HEK293 (cell line): ENCODE measurements at regions not wholly inside any gene's neighbourhood (a gene's known extent, or its start where the extent isn't known, plus 50 kb on each side); places are given as distances from the start of the nearest gene placed in this dataset.

Experiments used
- CTCF ChIA-PET: fragments of 350-600 bp; formaldehyde crosslinking; extraction: SDS; loops from one replicate; lab custom pipeline; 2021; ENCODE audit warnings: antibody characterized with exemption; lab: Yijun Ruan, JAX
- POLR2A ChIA-PET: fragments of 300-600 bp; formaldehyde crosslinking; extraction: SDS; loops from one replicate; lab custom pipeline; 2020; ENCODE audit warnings: antibody characterized with exemption, inconsistent platforms; lab: Yijun Ruan, JAX
- H3K27ac ChIP-seq: fragments of 200-500 bp; sonication (Bioruptor generic); 2 replicates; pipeline ENCODE4 v1.5.1; 2014; ENCODE audit warnings: low read depth, low read length, control low read depth, inconsistent platforms; ENCODE audit errors: extremely low read depth
- H3K36me3 ChIP-seq, 2 experiments: fragments of 200-500 bp in 1 of 2; sonication (Bioruptor generic) in 1 of 2; 1 replicate in 1 of 2; 2 replicates in 1 of 2; pipeline ENCODE4 v1.5.1; 2014 to 2017; ENCODE audit warnings: inconsistent platforms in 2 of 2, low read length in 2 of 2; ENCODE audit not compliant: control insufficient read depth in 2 of 2, insufficient read depth in 1 of 2
- H3K4me1 ChIP-seq: fragments of 200-500 bp; sonication (Bioruptor generic); 2 replicates; pipeline ENCODE4 v1.5.1; 2014; ENCODE audit warnings: mild to moderate bottlenecking, low read length, inconsistent platforms; ENCODE audit not compliant: control insufficient read depth, insufficient read depth
- H3K4me3 ChIP-seq: 2 replicates; pipeline ENCODE4 v1.5.1; 2011; ENCODE audit warnings: low read depth, mild to moderate bottlenecking, control low read depth, low read length, moderate library complexity
- H3K9me3 ChIP-seq: fragments of 200-500 bp; sonication (Bioruptor generic); 2 replicates; pipeline ENCODE4 v1.5.1; 2014; ENCODE audit warnings: low read depth, low read length, inconsistent platforms; ENCODE audit not compliant: control insufficient read depth, insufficient read depth
- KLF9 ChIP-seq: fragments of 450-650 bp; formaldehyde crosslinking; IDR thresholded peaks from 2 replicates; pipeline ENCODE4 v1.5.1; 2016; ENCODE audit warnings: missing biosample characterization, missing genetic modification characterization, low read depth
- SCRT1 ChIP-seq: fragments of 450-650 bp; formaldehyde crosslinking; IDR thresholded peaks from 2 replicates; pipeline ENCODE4 v1.5.1; 2016; ENCODE audit warnings: missing biosample characterization, missing genetic modification characterization, borderline replicate concordance
- SP2 ChIP-seq: fragments of 450-650 bp; formaldehyde crosslinking; IDR thresholded peaks from 2 replicates; pipeline ENCODE4 v1.5.1; 2016; ENCODE audit warnings: missing biosample characterization, missing genetic modification characterization
- ZNF2 ChIP-seq: fragments of 450-650 bp; formaldehyde crosslinking; IDR thresholded peaks from 2 replicates; pipeline ENCODE4 v1.5.1; 2016; ENCODE audit warnings: missing biosample characterization, missing genetic modification characterization
- ZNF266 ChIP-seq: fragments of 450-650 bp; formaldehyde crosslinking; IDR thresholded peaks from 2 replicates; pipeline ENCODE4 v1.5.1; 2016; ENCODE audit warnings: missing biosample characterization, missing genetic modification characterization, low read depth
- ZNF433 ChIP-seq: fragments of 450-650 bp; formaldehyde crosslinking; IDR thresholded peaks from 2 replicates; pipeline ENCODE4 v1.5.1; 2016; ENCODE audit warnings: missing biosample characterization, missing genetic modification characterization, low read depth
- ZNF521 ChIP-seq: fragments of 450-650 bp; formaldehyde crosslinking; IDR thresholded peaks from 2 replicates; pipeline ENCODE4 v1.5.1; 2017; ENCODE audit warnings: missing biosample characterization, mild to moderate bottlenecking, missing genetic modification characterization
- ZNF585B ChIP-seq: fragments of 450-650 bp; formaldehyde crosslinking; IDR thresholded peaks from 2 replicates; pipeline ENCODE4 v1.5.1; 2016; ENCODE audit warnings: missing biosample characterization, missing genetic modification characterization
- ZNF629 ChIP-seq: fragments of 450-650 bp; formaldehyde crosslinking; IDR thresholded peaks from 2 replicates; pipeline ENCODE4 v1.5.1; 2017; ENCODE audit warnings: missing biosample characterization, missing genetic modification characterization
- ZNF654 ChIP-seq: fragments of 450-650 bp; formaldehyde crosslinking; IDR thresholded peaks from 2 replicates; pipeline ENCODE4 v1.5.1; 2016; ENCODE audit warnings: low read depth, missing biosample characterization, missing genetic modification characterization
- ZNF664 ChIP-seq: fragments of 450-650 bp; formaldehyde crosslinking; IDR thresholded peaks from 2 replicates; pipeline ENCODE4 v1.5.1; 2016; ENCODE audit warnings: missing biosample characterization, missing genetic modification characterization
- ZNF837 ChIP-seq: fragments of 450-650 bp; formaldehyde crosslinking; IDR thresholded peaks from 2 replicates; pipeline ENCODE4 v1.5.1; 2016; ENCODE audit warnings: missing biosample characterization, missing genetic modification characterization
- ZSCAN16 ChIP-seq: fragments of 450-650 bp; formaldehyde crosslinking; IDR thresholded peaks from 2 replicates; pipeline ENCODE4 v1.5.1; 2016; ENCODE audit warnings: missing biosample characterization, missing genetic modification characterization
- TF ChIP-seq, protein P1 (sequence below): fragments of 450-650 bp; formaldehyde crosslinking; IDR thresholded peaks from 2 replicates; pipeline ENCODE4 v1.5.1; 2017; ENCODE audit warnings: missing biosample characterization, missing genetic modification characterization
- TF ChIP-seq, protein P2 (sequence below): fragments of 450-650 bp; formaldehyde crosslinking; conservative IDR thresholded peaks from 2 replicates; pipeline ENCODE4 v1.5.1; 2016; ENCODE audit warnings: low read depth, missing biosample characterization, missing genetic modification characterization
- TF ChIP-seq, protein P3 (sequence below): fragments of 450-650 bp; formaldehyde crosslinking; IDR thresholded peaks from 2 replicates; pipeline ENCODE4 v1.5.1; 2017; ENCODE audit warnings: missing biosample characterization, missing genetic modification characterization
- TF ChIP-seq, protein P4 (sequence below): IDR thresholded peaks from 2 replicates; pipeline ENCODE4 v1.6.1; 2011; ENCODE audit warnings: mild to moderate bottlenecking, low read depth, low read length, borderline replicate concordance
- TF ChIP-seq, protein P5 (sequence below): fragments of 450-650 bp; formaldehyde crosslinking; IDR thresholded peaks from 2 replicates; pipeline ENCODE4 v1.5.1; 2016; ENCODE audit warnings: missing biosample characterization, missing genetic modification characterization, low read depth
- TF ChIP-seq, protein P6 (sequence below): fragments of 450-650 bp; formaldehyde crosslinking; IDR thresholded peaks from 2 replicates; pipeline ENCODE4 v1.5.1; 2016; ENCODE audit warnings: missing biosample characterization, missing genetic modification characterization

DNA sequence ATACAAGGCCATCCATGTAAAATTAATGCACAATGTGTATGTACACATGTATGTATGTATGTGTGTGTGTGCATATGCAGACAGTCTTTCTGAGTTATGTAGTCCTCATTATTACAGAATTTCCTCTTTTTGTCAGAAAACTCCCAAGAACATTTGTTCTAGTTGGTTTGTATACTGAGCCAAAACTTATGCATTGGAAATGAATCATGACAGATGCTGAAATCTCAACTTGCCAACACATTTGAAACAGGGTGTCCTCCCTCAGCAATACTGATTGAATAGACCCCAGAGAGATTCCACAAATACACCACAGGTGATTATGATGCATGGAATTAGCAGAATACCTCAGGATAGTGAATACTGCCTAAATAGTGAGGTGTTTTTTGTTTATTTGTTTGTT lies 472.9 kb upstream of the PCDH15 start:
- no peaks in the 10 kb centered on the region for H3K9me3 ChIP-seq
- TF ChIP-seq ZNF521 (tag by site-specific recombination) = no peak
- no peak for TF ChIP-seq ZNF664 (tag by site-specific recombination)
- no peak for TF ChIP-seq ZNF654 (tag by site-specific recombination)
- no peak for TF ChIP-seq ZNF266 (tag by site-specific recombination)
- TF ChIP-seq SP2 (tag by site-specific recombination) = no peak
- TF ChIP-seq, protein P1, sequence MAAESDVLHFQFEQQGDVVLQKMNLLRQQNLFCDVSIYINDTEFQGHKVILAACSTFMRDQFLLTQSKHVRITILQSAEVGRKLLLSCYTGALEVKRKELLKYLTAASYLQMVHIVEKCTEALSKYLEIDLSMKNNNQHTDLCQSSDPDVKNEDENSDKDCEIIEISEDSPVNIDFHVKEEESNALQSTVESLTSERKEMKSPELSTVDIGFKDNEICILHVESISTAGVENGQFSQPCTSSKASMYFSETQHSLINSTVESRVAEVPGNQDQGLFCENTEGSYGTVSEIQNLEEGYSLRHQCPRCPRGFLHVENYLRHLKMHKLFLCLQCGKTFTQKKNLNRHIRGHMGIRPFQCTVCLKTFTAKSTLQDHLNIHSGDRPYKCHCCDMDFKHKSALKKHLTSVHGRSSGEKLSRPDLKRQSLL (tag by site-specific recombination) = no peak
- no peaks in the 10 kb centered on the region for H3K36me3 ChIP-seq
- no peak overlapping the region for H3K4me3 ChIP-seq
- ChIA-PET CTCF (no interaction called here), POLR2A (no interaction called here)
- no peaks in the 10 kb centered on the region for H3K4me1 ChIP-seq
- H3K27ac ChIP-seq = no peak overlapping the region

DNA sequence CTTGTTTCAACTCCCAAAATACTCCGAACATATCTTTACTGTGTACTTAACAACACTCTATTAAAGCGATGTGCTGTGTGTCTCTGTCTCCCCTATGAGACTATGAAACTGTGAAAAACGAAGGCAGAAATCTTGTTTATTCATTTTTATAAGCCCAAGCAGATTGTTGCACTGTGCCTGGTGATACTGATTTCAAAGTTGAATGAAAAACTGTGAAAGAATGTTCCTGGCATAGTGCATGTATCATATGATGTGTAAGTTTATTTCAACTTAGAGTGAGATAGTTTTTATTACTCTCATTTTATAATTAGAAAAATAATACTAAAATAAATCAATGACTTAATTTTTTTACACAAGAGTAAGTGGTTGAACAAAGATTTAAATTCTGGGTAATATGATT lies 471.9 kb upstream of the PCDH15 start:
- Histone ChIP-seq H3K27ac (no peak overlapping the region), H3K4me1 (no peaks in the 10 kb centered on the region), H3K9me3 (no peaks in the 10 kb centered on the region), H3K4me3 (no peak overlapping the region), H3K36me3 (no peaks in the 10 kb centered on the region)
- TF ChIP-seq, protein P2, sequence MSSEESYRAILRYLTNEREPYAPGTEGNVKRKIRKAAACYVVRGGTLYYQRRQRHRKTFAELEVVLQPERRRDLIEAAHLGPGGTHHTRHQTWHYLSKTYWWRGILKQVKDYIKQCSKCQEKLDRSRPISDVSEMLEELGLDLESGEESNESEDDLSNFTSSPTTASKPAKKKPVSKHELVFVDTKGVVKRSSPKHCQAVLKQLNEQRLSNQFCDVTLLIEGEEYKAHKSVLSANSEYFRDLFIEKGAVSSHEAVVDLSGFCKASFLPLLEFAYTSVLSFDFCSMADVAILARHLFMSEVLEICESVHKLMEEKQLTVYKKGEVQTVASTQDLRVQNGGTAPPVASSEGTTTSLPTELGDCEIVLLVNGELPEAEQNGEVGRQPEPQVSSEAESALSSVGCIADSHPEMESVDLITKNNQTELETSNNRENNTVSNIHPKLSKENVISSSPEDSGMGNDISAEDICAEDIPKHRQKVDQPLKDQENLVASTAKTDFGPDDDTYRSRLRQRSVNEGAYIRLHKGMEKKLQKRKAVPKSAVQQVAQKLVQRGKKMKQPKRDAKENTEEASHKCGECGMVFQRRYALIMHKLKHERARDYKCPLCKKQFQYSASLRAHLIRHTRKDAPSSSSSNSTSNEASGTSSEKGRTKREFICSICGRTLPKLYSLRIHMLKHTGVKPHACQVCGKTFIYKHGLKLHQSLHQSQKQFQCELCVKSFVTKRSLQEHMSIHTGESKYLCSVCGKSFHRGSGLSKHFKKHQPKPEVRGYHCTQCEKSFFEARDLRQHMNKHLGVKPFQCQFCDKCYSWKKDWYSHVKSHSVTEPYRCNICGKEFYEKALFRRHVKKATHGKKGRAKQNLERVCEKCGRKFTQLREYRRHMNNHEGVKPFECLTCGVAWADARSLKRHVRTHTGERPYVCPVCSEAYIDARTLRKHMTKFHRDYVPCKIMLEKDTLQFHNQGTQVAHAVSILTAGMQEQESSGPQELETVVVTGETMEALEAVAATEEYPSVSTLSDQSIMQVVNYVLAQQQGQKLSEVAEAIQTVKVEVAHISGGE (tag by site-specific recombination) = no peak
- TF ChIP-seq KLF9 (tag by site-specific recombination) (no peak), ZSCAN16 (tag by site-specific recombination) (no peak), ZNF837 (no peak), ZNF2 (tag by site-specific recombination) (no peak), ZNF585B (tag by site-specific recombination) (no peak), ZNF629 (tag by site-specific recombination) (no peak), ZNF433 (no peak), SCRT1 (tag by site-specific recombination) (no peak)
- TF ChIP-seq, protein P3, sequence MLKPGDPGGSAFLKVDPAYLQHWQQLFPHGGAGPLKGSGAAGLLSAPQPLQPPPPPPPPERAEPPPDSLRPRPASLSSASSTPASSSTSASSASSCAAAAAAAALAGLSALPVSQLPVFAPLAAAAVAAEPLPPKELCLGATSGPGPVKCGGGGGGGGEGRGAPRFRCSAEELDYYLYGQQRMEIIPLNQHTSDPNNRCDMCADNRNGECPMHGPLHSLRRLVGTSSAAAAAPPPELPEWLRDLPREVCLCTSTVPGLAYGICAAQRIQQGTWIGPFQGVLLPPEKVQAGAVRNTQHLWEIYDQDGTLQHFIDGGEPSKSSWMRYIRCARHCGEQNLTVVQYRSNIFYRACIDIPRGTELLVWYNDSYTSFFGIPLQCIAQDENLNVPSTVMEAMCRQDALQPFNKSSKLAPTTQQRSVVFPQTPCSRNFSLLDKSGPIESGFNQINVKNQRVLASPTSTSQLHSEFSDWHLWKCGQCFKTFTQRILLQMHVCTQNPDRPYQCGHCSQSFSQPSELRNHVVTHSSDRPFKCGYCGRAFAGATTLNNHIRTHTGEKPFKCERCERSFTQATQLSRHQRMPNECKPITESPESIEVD (tag by site-specific recombination) = no peak
- TF ChIP-seq, protein P4, sequence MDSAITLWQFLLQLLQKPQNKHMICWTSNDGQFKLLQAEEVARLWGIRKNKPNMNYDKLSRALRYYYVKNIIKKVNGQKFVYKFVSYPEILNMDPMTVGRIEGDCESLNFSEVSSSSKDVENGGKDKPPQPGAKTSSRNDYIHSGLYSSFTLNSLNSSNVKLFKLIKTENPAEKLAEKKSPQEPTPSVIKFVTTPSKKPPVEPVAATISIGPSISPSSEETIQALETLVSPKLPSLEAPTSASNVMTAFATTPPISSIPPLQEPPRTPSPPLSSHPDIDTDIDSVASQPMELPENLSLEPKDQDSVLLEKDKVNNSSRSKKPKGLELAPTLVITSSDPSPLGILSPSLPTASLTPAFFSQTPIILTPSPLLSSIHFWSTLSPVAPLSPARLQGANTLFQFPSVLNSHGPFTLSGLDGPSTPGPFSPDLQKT = no peak
- TF ChIP-seq, protein P5, sequence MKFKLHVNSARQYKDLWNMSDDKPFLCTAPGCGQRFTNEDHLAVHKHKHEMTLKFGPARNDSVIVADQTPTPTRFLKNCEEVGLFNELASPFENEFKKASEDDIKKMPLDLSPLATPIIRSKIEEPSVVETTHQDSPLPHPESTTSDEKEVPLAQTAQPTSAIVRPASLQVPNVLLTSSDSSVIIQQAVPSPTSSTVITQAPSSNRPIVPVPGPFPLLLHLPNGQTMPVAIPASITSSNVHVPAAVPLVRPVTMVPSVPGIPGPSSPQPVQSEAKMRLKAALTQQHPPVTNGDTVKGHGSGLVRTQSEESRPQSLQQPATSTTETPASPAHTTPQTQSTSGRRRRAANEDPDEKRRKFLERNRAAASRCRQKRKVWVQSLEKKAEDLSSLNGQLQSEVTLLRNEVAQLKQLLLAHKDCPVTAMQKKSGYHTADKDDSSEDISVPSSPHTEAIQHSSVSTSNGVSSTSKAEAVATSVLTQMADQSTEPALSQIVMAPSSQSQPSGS (tag by site-specific recombination) = no peak
- TF ChIP-seq, protein P6, sequence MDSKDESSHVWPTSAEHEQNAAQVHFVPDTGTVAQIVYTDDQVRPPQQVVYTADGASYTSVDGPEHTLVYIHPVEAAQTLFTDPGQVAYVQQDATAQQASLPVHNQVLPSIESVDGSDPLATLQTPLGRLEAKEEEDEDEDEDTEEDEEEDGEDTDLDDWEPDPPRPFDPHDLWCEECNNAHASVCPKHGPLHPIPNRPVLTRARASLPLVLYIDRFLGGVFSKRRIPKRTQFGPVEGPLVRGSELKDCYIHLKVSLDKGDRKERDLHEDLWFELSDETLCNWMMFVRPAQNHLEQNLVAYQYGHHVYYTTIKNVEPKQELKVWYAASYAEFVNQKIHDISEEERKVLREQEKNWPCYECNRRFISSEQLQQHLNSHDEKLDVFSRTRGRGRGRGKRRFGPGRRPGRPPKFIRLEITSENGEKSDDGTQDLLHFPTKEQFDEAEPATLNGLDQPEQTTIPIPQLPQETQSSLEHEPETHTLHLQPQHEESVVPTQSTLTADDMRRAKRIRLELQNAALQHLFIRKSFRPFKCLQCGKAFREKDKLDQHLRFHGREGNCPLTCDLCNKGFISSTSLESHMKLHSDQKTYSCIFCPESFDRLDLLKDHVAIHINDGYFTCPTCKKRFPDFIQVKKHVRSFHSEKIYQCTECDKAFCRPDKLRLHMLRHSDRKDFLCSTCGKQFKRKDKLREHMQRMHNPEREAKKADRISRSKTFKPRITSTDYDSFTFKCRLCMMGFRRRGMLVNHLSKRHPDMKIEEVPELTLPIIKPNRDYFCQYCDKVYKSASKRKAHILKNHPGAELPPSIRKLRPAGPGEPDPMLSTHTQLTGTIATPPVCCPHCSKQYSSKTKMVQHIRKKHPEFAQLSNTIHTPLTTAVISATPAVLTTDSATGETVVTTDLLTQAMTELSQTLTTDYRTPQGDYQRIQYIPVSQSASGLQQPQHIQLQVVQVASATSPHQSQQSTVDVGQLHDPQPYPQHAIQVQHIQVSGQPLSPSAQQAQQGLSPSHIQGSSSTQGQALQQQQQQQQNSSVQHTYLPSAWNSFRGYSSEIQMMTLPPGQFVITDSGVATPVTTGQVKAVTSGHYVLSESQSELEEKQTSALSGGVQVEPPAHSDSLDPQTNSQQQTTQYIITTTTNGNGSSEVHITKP (tag by site-specific recombination) = no peak
- ChIA-PET CTCF (no interaction called here), POLR2A (no interaction called here)
